WERI-Rb-1 (cell line): ENCODE measurements at regions not wholly inside any gene's neighbourhood (a gene's known extent, or its start where the extent isn't known, plus 50 kb on each side); places are given as distances from the start of the nearest gene placed in this dataset.

ENCODE experiments used
- DNase-seq: peaks from one replicate; pipeline ENCODE4 v3.0.0-alpha.2; 2020
- H3K27ac ChIP-seq: fragments of 250-450 bp; sonication (Bioruptor Pico); 2 replicates; pipeline ENCODE4 v1.5.1; 2020; ENCODE audit warnings: mild to moderate bottlenecking, moderate library complexity
- H3K27me3 ChIP-seq: fragments of 250-450 bp; sonication (Bioruptor Pico); 2 replicates; pipeline ENCODE4 v1.5.1; 2021; ENCODE audit warnings: mild to moderate bottlenecking, low read depth, moderate library complexity; ENCODE audit not compliant: insufficient read depth, severe bottlenecking
- H3K36me3 ChIP-seq: fragments of 250-450 bp; sonication (Bioruptor Pico); 2 replicates; pipeline ENCODE4 v1.5.1; 2020; ENCODE audit warnings: mild to moderate bottlenecking, moderate library complexity
- H3K4me3 ChIP-seq: 2 replicates; pipeline ENCODE4 v1.5.1; 2011; ENCODE audit warnings: low read depth, mild to moderate bottlenecking, control low read depth, low read length
- H3K9me3 ChIP-seq: fragments of 250-450 bp; sonication (Bioruptor Pico); 2 replicates; pipeline ENCODE4 v1.5.1; 2021; ENCODE audit warnings: mild to moderate bottlenecking, moderate library complexity; ENCODE audit not compliant: severe bottlenecking
- TF ChIP-seq, protein P1 (sequence below): IDR thresholded peaks from 2 replicates; pipeline ENCODE4 v1.5.1; 2011; ENCODE audit warnings: low read depth, mild to moderate bottlenecking, control low read depth, inconsistent platforms, low read length

DNA sequence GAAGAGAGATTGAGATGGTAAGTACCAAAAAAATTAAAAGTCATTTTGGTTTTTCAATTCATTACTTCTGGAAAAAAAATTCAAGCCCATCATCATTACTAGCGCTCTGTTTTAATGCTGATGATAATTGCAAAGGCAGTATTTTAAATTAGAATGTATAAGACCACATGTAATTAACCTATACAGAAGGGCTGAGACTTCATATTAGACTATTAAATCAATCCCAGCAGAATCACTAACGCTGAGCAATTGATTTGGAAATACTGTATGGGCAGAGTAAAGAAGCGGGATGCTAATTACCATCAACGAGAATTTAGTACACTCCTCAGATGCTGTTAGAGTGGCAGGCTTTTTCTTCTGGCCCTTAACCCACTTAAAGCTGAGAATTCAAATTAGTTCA is 165.0 kb downstream of the SLC4A3 start:
- Histone ChIP-seq H3K27ac (no peak overlapping the region), H3K4me3 (no peak overlapping the region), H3K36me3 (no peaks in the 10 kb centered on the region), H3K27me3 (no peaks in the 10 kb centered on the region), H3K9me3 (no peaks in the 10 kb centered on the region)
- TF ChIP-seq, protein P1, sequence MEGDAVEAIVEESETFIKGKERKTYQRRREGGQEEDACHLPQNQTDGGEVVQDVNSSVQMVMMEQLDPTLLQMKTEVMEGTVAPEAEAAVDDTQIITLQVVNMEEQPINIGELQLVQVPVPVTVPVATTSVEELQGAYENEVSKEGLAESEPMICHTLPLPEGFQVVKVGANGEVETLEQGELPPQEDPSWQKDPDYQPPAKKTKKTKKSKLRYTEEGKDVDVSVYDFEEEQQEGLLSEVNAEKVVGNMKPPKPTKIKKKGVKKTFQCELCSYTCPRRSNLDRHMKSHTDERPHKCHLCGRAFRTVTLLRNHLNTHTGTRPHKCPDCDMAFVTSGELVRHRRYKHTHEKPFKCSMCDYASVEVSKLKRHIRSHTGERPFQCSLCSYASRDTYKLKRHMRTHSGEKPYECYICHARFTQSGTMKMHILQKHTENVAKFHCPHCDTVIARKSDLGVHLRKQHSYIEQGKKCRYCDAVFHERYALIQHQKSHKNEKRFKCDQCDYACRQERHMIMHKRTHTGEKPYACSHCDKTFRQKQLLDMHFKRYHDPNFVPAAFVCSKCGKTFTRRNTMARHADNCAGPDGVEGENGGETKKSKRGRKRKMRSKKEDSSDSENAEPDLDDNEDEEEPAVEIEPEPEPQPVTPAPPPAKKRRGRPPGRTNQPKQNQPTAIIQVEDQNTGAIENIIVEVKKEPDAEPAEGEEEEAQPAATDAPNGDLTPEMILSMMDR = no peak
- no peak for DNase-seq

DNA sequence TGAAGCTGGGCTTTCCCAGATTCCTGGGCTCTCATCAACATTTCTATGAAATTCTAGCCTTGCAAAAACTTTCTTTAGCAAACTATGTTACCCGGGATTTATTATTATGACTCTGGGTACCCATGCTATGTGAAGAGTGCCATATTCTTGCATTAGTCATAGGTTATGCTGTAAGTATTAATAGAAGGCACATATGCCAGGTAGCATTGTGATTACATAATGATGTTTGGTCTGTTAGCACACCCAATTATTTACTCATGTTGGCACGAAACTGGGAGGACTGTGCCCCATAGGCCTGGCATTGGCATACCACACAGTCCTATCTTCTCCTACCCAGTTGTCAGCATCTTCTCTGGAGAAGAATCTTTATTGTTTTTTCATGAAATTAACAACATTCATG is 171.0 kb downstream of the SLC4A3 start:
- no peaks in the 10 kb centered on the region for H3K36me3 ChIP-seq
- no peaks in the 10 kb centered on the region for H3K27me3 ChIP-seq
- no peak overlapping the region for H3K4me3 ChIP-seq
- H3K9me3 ChIP-seq = no peaks in the 10 kb centered on the region
- TF ChIP-seq, protein P1 = no peak
- DNase-seq = no peak
- H3K27ac ChIP-seq = no peak overlapping the region

DNA sequence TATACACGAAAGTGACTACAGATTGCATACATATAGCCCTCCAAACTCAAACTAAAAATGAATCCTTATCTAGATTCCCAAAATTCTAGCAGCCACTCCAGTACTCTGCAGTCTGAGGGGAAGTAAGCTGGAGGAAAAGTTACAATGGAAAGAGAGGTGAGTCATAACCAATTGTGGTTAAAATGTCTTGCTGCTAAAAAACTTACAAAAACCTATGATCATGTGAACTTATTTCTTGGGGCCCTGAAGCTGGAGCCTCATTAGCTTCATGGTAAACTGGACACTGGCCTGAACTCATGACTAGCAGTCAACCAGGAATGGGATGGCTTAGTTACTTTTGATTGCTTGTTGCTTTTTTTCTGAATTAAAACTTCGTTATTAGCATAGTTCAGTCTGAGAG is 175.9 kb downstream of the SLC4A3 start:
- DNase-seq = no peak
- TF ChIP-seq, protein P1 = no peak
- Histone ChIP-seq H3K36me3 (no peaks in the 10 kb centered on the region), H3K27ac (no peak overlapping the region), H3K27me3 (no peaks in the 10 kb centered on the region), H3K4me3 (no peak overlapping the region), H3K9me3 (no peaks in the 10 kb centered on the region)

DNA sequence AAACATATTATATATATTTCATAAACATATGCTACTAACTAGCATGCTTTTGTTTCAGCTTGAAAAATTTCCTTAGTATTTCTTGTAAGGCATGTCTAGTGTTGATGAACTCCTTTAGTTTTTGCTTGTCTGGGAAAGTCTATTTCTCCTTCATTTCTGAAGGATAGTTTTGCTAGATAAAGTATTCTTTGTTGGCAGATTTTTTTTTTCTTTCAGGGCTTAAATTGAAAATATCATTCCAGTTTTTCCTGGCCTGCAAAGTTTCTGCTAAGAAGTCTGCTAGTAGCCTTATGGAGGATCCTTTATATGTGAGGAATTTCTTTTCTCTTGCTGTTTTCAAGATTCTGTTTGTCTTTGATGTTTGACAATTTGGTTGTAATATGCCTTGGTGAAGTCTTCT is 183.5 kb downstream of the SLC4A3 start:
- H3K9me3 ChIP-seq = no peaks in the 10 kb centered on the region
- DNase-seq = no peak
- no peaks in the 10 kb centered on the region for H3K36me3 ChIP-seq
- no peak overlapping the region for H3K4me3 ChIP-seq
- TF ChIP-seq, protein P1 = no peak
- no peak overlapping the region for H3K27ac ChIP-seq
- no peaks in the 10 kb centered on the region for H3K27me3 ChIP-seq

DNA sequence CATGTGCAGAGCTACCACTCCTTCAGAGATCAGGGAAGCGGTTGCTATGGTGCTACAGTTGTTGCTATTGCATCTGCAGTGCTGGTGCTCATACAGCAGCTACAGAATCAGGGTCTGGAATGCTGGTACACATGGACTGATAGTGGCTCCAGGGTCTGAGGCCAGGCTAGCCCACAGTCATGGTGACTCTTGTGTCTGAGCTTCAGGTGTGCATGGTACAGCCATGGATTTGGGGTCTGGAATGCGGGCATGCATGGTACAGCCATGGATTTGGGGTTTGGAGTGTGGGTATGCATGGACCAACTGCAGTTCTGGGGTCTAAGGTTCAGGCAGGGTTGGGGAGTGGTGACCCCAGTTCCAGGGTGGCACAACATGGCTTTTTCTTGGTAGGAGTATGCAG is 185.2 kb downstream of the SLC4A3 start:
- no peak for DNase-seq

DNA sequence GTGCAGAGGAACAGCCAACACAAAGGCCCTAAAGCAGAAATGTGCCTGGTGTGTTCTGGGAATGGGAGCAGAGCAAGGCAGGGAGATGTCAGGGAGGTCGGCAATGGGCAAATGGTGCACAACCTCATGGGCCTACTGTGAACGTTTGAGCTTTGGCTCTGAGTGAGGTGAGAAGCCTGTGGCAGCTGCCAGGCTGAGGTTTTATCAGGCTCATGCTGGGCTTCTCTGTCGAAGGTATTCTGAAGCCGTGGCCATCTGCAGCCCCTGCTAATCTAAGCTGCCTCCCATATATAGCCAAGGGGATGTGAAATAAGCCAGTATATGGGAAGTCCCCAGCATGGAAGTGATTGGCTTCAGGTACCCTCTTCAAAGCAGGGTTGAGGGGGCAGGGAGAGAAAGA is 193.3 kb downstream of the SLC4A3 start:
- DNase-seq = peak; percentile 76
- Histone ChIP-seq H3K9me3 (no peaks in the 10 kb centered on the region), H3K4me3 (no peak overlapping the region), H3K27ac (peak overlapping the region; percentile 49), H3K36me3 (no peaks in the 10 kb centered on the region), H3K27me3 (no peaks in the 10 kb centered on the region)
- TF ChIP-seq, protein P1 = no peak

More for the DNA sequence above, 185.2 kb downstream of the SLC4A3 start:
- Histone ChIP-seq H3K27me3 (no peaks in the 10 kb centered on the region), H3K27ac (no peak overlapping the region), H3K4me3 (no peak overlapping the region), H3K36me3 (no peaks in the 10 kb centered on the region), H3K9me3 (no peaks in the 10 kb centered on the region)
- TF ChIP-seq, protein P1 = no peak
